Esophagus squamous epithelium (tissue), 5 donors: ENCODE measurements at regions not wholly inside any gene's neighbourhood (a gene's known extent, or its start where the extent isn't known, plus 50 kb on each side); places are given as distances from the start of the nearest gene placed in this dataset.

ENCODE experiments used
- DNase-seq: peaks from one replicate; lab custom pipeline; 2025; lab: John Stamatoyannopoulos, UW
- H3K27ac ChIP-seq, 4 donors: fragments of 200-600 bp; sonication (generic); one replicate each; pipeline ENCODE4 v1.5.1; 2016 to 2019; ENCODE audit warnings: mild to moderate bottlenecking in 1 of 4
- H3K27me3 ChIP-seq, 4 donors: fragments of 200-600 bp; sonication (generic); 1 replicate in 3 of 4; 2 replicates in 1 of 4; pipeline versions ENCODE4 v1.5.1 to v1.6.0; 2017 to 2021; ENCODE audit warnings: antibody characterized with exemption in 1 of 4
- H3K36me3 ChIP-seq, 3 donors: fragments of 200-600 bp; sonication (generic); one replicate each; pipeline ENCODE4 v1.5.1; 2016 to 2019
- H3K4me1 ChIP-seq, 3 donors: fragments of 200-600 bp; sonication (generic); one replicate each; pipeline ENCODE4 v1.5.1; 2017 to 2019
- H3K4me3 ChIP-seq, 4 donors: fragments of 200-600 bp; sonication (generic); 1 replicate in 3 of 4; 2 replicates in 1 of 4; pipeline ENCODE4 v1.5.1; 2016 to 2019; ENCODE audit warnings: mild to moderate bottlenecking in 2 of 4, moderate library complexity in 1 of 4
- H3K9me3 ChIP-seq, 3 donors: fragments of 200-600 bp; sonication (generic); one replicate each; pipeline ENCODE4 v1.5.1; 2016 to 2019
- CTCF ChIP-seq, 6 experiments: fragments of 450-650 bp in 4 of 6; fragments of 200-600 bp in 2 of 6; sonication (generic) in 2 of 6; IDR thresholded peaks; one replicate each; pipeline ENCODE4 v1.5.1; 2016 to 2019; ENCODE audit warnings: antibody characterized with exemption in 6 of 6, mild to moderate bottlenecking in 4 of 6, moderate library complexity in 4 of 6
- POLR2A ChIP-seq, 4 donors: fragments of 450-650 bp; IDR thresholded peaks; one replicate each; pipeline ENCODE4 v1.6.1; 2017; ENCODE audit warnings: antibody characterized with exemption in 4 of 4, mild to moderate bottlenecking in 4 of 4, moderate library complexity in 3 of 4
- WGBS, 2 donors: methylation state at CpG; one replicate each; pipeline ENCODE4 v1.1.5; 2018; 5-methylcytosine and 5-hydroxymethylcytosine counted together
- intact Hi-C: fragments of 100-400 bp; cut with DNase I; formaldehyde crosslinking; loops from one replicate; pipeline ENCODE4 v1.15.0; 2022
- donor health status: DM: yes; HTN: yes; CAD: no.

DNA sequence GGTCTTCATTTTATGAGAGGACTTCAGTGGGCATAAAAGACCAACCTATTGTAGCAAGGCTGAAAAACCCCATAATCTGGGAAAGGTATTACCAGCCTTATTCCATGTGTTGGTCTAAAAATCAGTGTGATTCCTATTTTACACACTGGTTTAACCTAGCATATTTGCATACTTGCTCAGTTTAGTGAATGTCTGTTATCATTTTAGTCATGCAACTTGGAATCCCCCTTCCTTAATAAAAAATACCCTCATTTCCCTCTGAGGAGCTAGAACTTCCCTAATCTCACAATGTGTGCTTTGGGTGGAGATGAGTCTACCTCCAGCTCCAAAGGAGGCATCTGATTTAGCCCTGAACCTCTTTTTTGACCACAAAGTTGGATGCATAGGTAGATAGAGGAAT is 312.8 kb upstream of the SORCS1 start:
- intact Hi-C loops, result no loop called here
- H3K4me1 ChIP-seq, result no peaks in the 10 kb centered on the region
- H3K36me3 ChIP-seq, result no peaks in the 10 kb centered on the region
- DNase-seq, result no peak
- H3K9me3 ChIP-seq, result no peaks in the 10 kb centered on the region
- no peak for TF ChIP-seq POLR2A (IDR thresholded peaks at IDR 0.05)
- no peak for TF ChIP-seq CTCF (IDR thresholded peaks at IDR 0.05)
- no peaks in the 10 kb centered on the region for H3K27me3 ChIP-seq
- H3K4me3 ChIP-seq, result no peak overlapping the region
- no peak overlapping the region for H3K27ac ChIP-seq

GRCh38 chr10:107476408-107476807 is 311.9 kb upstream of the SORCS1 start:
- Histone ChIP-seq H3K4me3 (no peak overlapping the region), H3K4me1 (no peaks in the 10 kb centered on the region), H3K36me3 (no peaks in the 10 kb centered on the region), H3K27me3 (no peaks in the 10 kb centered on the region), H3K27ac (no peak overlapping the region), H3K9me3 (no peaks in the 10 kb centered on the region)
- intact Hi-C loops, result no loop called here
- DNase-seq, result no peak
- WGBS, 2 donors, result 46 to 80% methylated on average over 2 of the region's 2 CpGs
- TF ChIP-seq POLR2A (IDR thresholded peaks at IDR 0.05) (no peak), CTCF (IDR thresholded peaks at IDR 0.05) (no peak)

DNA sequence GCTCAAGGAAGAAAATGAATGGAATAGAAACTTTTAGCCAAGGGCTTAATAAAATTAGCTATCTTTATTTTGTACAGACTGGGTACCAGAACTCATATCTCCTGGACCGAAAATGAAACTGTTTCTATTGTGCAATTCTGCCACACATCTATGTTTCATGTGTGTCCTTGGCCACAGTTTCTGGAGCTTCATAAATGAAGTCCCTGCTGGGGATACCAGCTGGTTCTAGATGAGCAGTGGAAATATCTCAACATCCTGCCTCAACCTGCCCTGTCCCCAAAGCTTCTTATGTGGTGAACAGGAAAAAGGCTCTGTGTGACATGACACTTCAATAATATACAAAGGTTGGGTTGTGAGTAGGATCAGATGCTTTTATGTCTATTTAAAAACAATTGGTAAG is 310.1 kb upstream of the SORCS1 start:
- intact Hi-C loops, result no loop called here
- TF ChIP-seq POLR2A (IDR thresholded peaks at IDR 0.05) (no peak), CTCF (IDR thresholded peaks at IDR 0.05) (no peak)
- H3K4me3 ChIP-seq, result no peak overlapping the region
- no peaks in the 10 kb centered on the region for H3K9me3 ChIP-seq
- H3K27me3 ChIP-seq, result no peaks in the 10 kb centered on the region
- 80 to 81% methylated on average over 1 of the region's 1 CpG for WGBS, 2 donors
- no peaks in the 10 kb centered on the region for H3K36me3 ChIP-seq
- H3K27ac ChIP-seq, result no peak overlapping the region
- no peaks in the 10 kb centered on the region for H3K4me1 ChIP-seq
- DNase-seq, result no peak

- Histone ChIP-seq H3K27me3 (no peaks in the 10 kb centered on the region), H3K4me1 (no peaks in the 10 kb centered on the region), H3K36me3 (no peaks in the 10 kb centered on the region), H3K9me3 (no peaks in the 10 kb centered on the region), H3K27ac (no peak overlapping the region), H3K4me3 (no peak overlapping the region)
- WGBS, 2 donors, result 47 to 61% methylated on average over 2 of the region's 2 CpGs
- no peak for TF ChIP-seq POLR2A (IDR thresholded peaks at IDR 0.05)
- no peak for TF ChIP-seq CTCF (IDR thresholded peaks at IDR 0.05)
- intact Hi-C loops, result no loop called here
- no peak for DNase-seq
Observed at GRCh38 chr10:107473225-107473624, 308.7 kb upstream of the SORCS1 start.

DNA sequence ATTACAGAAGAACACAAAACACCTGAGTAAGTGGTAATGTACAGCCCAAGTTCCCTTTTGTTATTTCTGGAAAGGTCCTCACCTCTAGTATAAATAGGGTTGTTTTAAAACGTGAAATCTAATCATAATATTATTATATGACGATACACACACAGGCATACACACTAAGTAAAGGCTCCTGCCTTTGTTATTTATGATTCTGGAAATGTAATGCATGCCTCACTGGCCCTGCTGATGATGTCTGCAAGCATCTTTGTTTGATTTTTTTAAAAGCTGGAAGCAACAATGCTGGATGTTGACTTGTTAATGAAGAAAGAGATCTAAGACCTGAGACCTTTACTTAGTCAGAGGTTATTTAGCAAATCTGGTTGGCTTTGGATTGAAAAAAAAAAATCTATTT is 307.4 kb upstream of the SORCS1 start:
- no peaks in the 10 kb centered on the region for H3K4me1 ChIP-seq
- DNase-seq, result no peak
- no peak overlapping the region for H3K27ac ChIP-seq
- H3K4me3 ChIP-seq, result no peak overlapping the region
- TF ChIP-seq POLR2A (IDR thresholded peaks at IDR 0.05) (no peak), CTCF (IDR thresholded peaks at IDR 0.05) (no peak)
- no peaks in the 10 kb centered on the region for H3K27me3 ChIP-seq
- H3K9me3 ChIP-seq, result no peaks in the 10 kb centered on the region
- WGBS, 2 donors, result 41 to 48% methylated on average over 2 of the region's 2 CpGs
- no peaks in the 10 kb centered on the region for H3K36me3 ChIP-seq
- intact Hi-C loops, result no loop called here
